ENCODE measurements at regions not wholly inside any gene's neighbourhood (a gene's known extent, or its start where the extent isn't known, plus 50 kb on each side); places are given as distances from the start of the nearest gene placed in this dataset.
"Not testable (repeated sequence)": the region's sequence is repeated elsewhere in the genome, so short reads cannot be mapped to it uniquely, and the experiment has no call there.

DNA sequence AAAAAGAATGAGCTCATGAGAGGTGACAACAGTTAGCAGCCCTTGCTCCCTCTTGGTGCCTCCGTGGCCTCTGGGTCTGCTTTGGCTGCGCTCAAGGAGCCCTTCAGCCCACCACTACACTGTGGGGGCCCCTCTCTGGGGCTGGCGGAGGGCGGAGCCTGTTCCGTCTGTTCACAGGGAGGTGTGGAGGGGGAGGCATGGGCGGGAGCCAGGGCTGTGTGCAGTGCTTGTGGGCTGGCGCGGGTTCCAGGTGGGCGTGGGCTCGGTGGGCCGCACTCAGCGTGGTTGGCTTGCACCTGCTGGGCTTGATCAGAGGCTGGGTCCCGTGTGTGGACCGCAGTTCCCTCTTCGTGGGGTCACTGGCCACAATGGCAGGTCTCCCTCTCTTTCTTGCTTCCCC lies 953.4 kb upstream of the PRR20A start (continued):
- no peak for TF ChIP-seq EGR1 (IDR thresholded peaks at IDR 0.05; ENCODE audit: low read depth in 2 of 2)

DNA sequence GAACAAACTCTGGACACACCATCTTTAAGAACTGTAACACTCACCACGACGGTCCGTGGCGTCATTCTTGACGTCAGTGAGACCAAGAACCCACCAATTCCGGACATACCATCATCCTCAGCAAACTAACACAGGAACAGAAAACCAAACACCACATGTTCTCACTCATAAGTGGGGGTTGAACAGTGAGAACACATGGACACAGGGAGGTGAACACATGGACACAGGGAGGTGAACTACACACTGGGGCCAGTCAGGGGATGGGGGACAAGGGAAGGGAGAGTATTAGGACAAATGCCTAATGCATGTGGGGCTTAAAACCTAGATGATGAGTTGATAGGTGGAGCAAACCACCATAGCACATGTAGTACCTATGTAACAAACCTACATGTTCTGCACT lies 952.1 kb upstream of the PRR20A start:
- H3K27me3 ChIP-seq (ENCODE audit: control insufficient read depth in 4 of 4, insufficient read depth in 4 of 4, low read length in 3 of 4); H3K4me1 ChIP-seq (ENCODE audit: control insufficient read depth in 4 of 4, insufficient read depth in 4 of 4, low read length in 3 of 4); H3K9me3 ChIP-seq (ENCODE audit: control insufficient read depth in 4 of 4, low read length in 3 of 4); H3K36me3 ChIP-seq (ENCODE audit: control insufficient read depth in 4 of 4, insufficient read depth in 3 of 4, low read depth in 1 of 4, low read length in 3 of 4); H3K9ac ChIP-seq (ENCODE audit: low read depth in 1 of 2, low read length in 2 of 2); H3K4me3 ChIP-seq (ENCODE audit: low read depth in 1 of 3, low read length in 3 of 3); DNase-seq (ENCODE audit: low spot score); H3K27ac ChIP-seq (ENCODE audit: low read depth in 1 of 2, low read length in 2 of 2): not testable (repeated sequence)
- WGBS = 78% methylated on average over 6 of the region's 6 CpGs

DNA sequence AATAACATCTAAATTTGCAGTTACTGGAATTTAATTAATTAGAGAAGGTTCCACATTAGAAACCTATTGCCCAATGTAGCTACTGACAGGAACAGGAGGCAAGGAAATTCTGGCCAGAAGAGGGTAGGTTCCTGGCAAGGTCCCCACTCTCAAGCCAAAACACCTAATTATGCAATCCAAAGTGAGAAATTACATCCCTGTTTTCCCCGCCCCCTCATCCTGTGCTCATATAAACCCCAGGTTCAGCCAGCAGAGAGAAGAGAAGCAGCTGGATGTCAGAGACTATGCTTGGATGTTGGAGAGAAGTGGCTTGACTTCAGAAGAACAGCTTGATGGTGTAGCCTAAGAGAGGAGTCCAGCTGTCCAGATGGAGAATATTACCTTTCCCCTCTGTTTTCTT lies 951.3 kb upstream of the PRR20A start:
- no peak for DNase-seq (ENCODE audit: low spot score)

More for the DNA sequence above, 951.3 kb upstream of the PRR20A start:
- H3K9me3 ChIP-seq (ENCODE audit: control insufficient read depth in 4 of 4, low read length in 3 of 4) = peaks cover 0 to 2% (median 0%) of the 10 kb centered on the region in 4 donors
- H3K36me3 ChIP-seq (ENCODE audit: control insufficient read depth in 4 of 4, insufficient read depth in 3 of 4, low read depth in 1 of 4, low read length in 3 of 4) = no peaks in the 10 kb centered on the region
- no peak overlapping the region for H3K4me3 ChIP-seq (ENCODE audit: low read depth in 1 of 3, low read length in 3 of 3)
- no peaks in the 10 kb centered on the region for H3K27me3 ChIP-seq (ENCODE audit: control insufficient read depth in 4 of 4, insufficient read depth in 4 of 4, low read length in 3 of 4)
- no peaks in the 10 kb centered on the region for H3K4me1 ChIP-seq (ENCODE audit: control insufficient read depth in 4 of 4, insufficient read depth in 4 of 4, low read length in 3 of 4)
- 63% methylated on average over 1 of the region's 1 CpG for WGBS
- H3K9ac ChIP-seq (ENCODE audit: low read depth in 1 of 2, low read length in 2 of 2) = no peak overlapping the region
- no peak for TF ChIP-seq SP1 (IDR thresholded peaks at IDR 0.05)
- TF ChIP-seq, protein P1, sequence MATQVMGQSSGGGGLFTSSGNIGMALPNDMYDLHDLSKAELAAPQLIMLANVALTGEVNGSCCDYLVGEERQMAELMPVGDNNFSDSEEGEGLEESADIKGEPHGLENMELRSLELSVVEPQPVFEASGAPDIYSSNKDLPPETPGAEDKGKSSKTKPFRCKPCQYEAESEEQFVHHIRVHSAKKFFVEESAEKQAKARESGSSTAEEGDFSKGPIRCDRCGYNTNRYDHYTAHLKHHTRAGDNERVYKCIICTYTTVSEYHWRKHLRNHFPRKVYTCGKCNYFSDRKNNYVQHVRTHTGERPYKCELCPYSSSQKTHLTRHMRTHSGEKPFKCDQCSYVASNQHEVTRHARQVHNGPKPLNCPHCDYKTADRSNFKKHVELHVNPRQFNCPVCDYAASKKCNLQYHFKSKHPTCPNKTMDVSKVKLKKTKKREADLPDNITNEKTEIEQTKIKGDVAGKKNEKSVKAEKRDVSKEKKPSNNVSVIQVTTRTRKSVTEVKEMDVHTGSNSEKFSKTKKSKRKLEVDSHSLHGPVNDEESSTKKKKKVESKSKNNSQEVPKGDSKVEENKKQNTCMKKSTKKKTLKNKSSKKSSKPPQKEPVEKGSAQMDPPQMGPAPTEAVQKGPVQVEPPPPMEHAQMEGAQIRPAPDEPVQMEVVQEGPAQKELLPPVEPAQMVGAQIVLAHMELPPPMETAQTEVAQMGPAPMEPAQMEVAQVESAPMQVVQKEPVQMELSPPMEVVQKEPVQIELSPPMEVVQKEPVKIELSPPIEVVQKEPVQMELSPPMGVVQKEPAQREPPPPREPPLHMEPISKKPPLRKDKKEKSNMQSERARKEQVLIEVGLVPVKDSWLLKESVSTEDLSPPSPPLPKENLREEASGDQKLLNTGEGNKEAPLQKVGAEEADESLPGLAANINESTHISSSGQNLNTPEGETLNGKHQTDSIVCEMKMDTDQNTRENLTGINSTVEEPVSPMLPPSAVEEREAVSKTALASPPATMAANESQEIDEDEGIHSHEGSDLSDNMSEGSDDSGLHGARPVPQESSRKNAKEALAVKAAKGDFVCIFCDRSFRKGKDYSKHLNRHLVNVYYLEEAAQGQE (IDR thresholded peaks at IDR 0.05) = no peak
- TF ChIP-seq HNF4G (IDR thresholded peaks at IDR 0.05) = no peak
- no peak for TF ChIP-seq YY1 (IDR thresholded peaks at IDR 0.05)
- no peak for TF ChIP-seq RXRA (IDR thresholded peaks at IDR 0.05)
- TF ChIP-seq, protein P2, sequence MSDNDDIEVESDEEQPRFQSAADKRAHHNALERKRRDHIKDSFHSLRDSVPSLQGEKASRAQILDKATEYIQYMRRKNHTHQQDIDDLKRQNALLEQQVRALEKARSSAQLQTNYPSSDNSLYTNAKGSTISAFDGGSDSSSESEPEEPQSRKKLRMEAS (IDR thresholded peaks at IDR 0.05) = no peak
- no peak for TF ChIP-seq FOXA1 (IDR thresholded peaks at IDR 0.05)
- no peak for TF ChIP-seq FOXA2 (IDR thresholded peaks at IDR 0.05)
- TF ChIP-seq, protein P3, sequence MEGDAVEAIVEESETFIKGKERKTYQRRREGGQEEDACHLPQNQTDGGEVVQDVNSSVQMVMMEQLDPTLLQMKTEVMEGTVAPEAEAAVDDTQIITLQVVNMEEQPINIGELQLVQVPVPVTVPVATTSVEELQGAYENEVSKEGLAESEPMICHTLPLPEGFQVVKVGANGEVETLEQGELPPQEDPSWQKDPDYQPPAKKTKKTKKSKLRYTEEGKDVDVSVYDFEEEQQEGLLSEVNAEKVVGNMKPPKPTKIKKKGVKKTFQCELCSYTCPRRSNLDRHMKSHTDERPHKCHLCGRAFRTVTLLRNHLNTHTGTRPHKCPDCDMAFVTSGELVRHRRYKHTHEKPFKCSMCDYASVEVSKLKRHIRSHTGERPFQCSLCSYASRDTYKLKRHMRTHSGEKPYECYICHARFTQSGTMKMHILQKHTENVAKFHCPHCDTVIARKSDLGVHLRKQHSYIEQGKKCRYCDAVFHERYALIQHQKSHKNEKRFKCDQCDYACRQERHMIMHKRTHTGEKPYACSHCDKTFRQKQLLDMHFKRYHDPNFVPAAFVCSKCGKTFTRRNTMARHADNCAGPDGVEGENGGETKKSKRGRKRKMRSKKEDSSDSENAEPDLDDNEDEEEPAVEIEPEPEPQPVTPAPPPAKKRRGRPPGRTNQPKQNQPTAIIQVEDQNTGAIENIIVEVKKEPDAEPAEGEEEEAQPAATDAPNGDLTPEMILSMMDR (IDR thresholded peaks at IDR 0.05; ENCODE audit: low read depth, low read length, missing input control) = no peak
- no peak for TF ChIP-seq GABPA (IDR thresholded peaks at IDR 0.05 in 1 of 2, conservative IDR thresholded peaks at IDR 0.05 in 1 of 2)
- TF ChIP-seq HNF4A (conservative IDR thresholded peaks at IDR 0.05) = no peak
- TF ChIP-seq, protein P4, sequence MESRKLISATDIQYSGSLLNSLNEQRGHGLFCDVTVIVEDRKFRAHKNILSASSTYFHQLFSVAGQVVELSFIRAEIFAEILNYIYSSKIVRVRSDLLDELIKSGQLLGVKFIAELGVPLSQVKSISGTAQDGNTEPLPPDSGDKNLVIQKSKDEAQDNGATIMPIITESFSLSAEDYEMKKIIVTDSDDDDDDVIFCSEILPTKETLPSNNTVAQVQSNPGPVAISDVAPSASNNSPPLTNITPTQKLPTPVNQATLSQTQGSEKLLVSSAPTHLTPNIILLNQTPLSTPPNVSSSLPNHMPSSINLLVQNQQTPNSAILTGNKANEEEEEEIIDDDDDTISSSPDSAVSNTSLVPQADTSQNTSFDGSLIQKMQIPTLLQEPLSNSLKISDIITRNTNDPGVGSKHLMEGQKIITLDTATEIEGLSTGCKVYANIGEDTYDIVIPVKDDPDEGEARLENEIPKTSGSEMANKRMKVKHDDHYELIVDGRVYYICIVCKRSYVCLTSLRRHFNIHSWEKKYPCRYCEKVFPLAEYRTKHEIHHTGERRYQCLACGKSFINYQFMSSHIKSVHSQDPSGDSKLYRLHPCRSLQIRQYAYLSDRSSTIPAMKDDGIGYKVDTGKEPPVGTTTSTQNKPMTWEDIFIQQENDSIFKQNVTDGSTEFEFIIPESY (IDR thresholded peaks at IDR 0.05) = no peak
- no peak overlapping the region for H3K27ac ChIP-seq (ENCODE audit: low read depth in 1 of 2, low read length in 2 of 2)
